H1 (cell line): ENCODE measurements at regions not wholly inside any gene's neighbourhood (a gene's known extent, or its start where the extent isn't known, plus 50 kb on each side); places are given as distances from the start of the nearest gene placed in this dataset.

Experiments
- CTCF ChIA-PET: fragments of 300-600 bp; sonication (Branson Sonifier 250); formaldehyde crosslinking; loops from one replicate; lab custom pipeline; 2021; ENCODE audit not compliant: partially characterized antibody; lab: Charles Lee
- POLR2A ChIA-PET: fragments of 300-600 bp; sonication (Branson Sonifier 250); formaldehyde crosslinking; loops from one replicate; lab custom pipeline; 2021; ENCODE audit warnings: inconsistent platforms; ENCODE audit not compliant: partially characterized antibody; lab: Charles Lee
- DNase-seq, 2 experiments: peaks; one replicate each; pipeline versions ENCODE4 v3.0.0 to v3.0.0-alpha.2; 2010 to 2022; ENCODE audit warnings: low spot score in 2 of 2, low read depth in 1 of 2, mixed read lengths in 1 of 2
- FAIRE-seq: peaks from 2 replicates; lab custom pipeline; 2011; peaks lifted over from hg19 to GRCh38; lab: Jason Lieb, UNC
- H2AFZ ChIP-seq: 2 replicates; pipeline ENCODE4 v1.8.1; 2012; ENCODE audit warnings: low read length, inconsistent platforms
- H2AK5ac ChIP-seq: 2 replicates; pipeline ENCODE4 v1.6.1; 2013; ENCODE audit warnings: low read depth, low read length
- H2BK120ac ChIP-seq: replicated peaks from 2 replicates; pipeline ENCODE3; 2013; ENCODE audit warnings: low read depth, low read length, inconsistent platforms
- H2BK12ac ChIP-seq: 2 replicates; pipeline ENCODE4 v1.6.1; 2013; ENCODE audit warnings: low read depth, low read length
- H2BK15ac ChIP-seq: 2 replicates; pipeline ENCODE4 v1.6.1; 2013; ENCODE audit warnings: low read length
- H2BK20ac ChIP-seq: 2 replicates; pipeline ENCODE4 v1.6.1; 2013; ENCODE audit warnings: low read length
- H2BK5ac ChIP-seq: 2 replicates; pipeline ENCODE4 v1.6.1; 2013; ENCODE audit warnings: low read depth, low read length
- H3K14ac ChIP-seq: 2 replicates; pipeline ENCODE4 v1.6.1; 2013; ENCODE audit warnings: inconsistent platforms; ENCODE audit not compliant: insufficient read length
- H3K18ac ChIP-seq: 2 replicates; pipeline ENCODE4 v1.6.1; 2013; ENCODE audit warnings: low read length; ENCODE audit errors: extremely low read depth
- H3K23ac ChIP-seq: 2 replicates; pipeline ENCODE4 v1.6.1; 2013; ENCODE audit warnings: inconsistent platforms; ENCODE audit not compliant: insufficient read length
- H3K23me2 ChIP-seq: 2 replicates; pipeline ENCODE4 v1.6.1; 2013; ENCODE audit warnings: low read depth, low read length
- H3K27ac ChIP-seq: 2 replicates; pipeline ENCODE4 v1.6.1; 2011; ENCODE audit warnings: low read depth, low read length, inconsistent platforms
- H3K27me3 ChIP-seq, 4 experiments: replicated peaks in 1 of 4; 1 replicate in 1 of 4; 2 replicates in 3 of 4; pipeline versions ENCODE4 v1.6.1 to v1.8.1; 2011 to 2013; ENCODE audit warnings: low read length in 3 of 4, mild to moderate bottlenecking in 3 of 4, inconsistent platforms in 2 of 4, mixed read lengths in 2 of 4, moderate library complexity in 1 of 4; ENCODE audit not compliant: control insufficient read depth in 3 of 4, insufficient read depth in 3 of 4; ENCODE audit errors: extremely low read depth in 1 of 4
- H3K36me3 ChIP-seq, 4 experiments: 2 replicates each; pipeline versions ENCODE4 v1.6.1 to v1.8.1; 2011 to 2013; ENCODE audit warnings: mild to moderate bottlenecking in 4 of 4, low read length in 3 of 4, moderate library complexity in 2 of 4, control low read depth in 1 of 4, inconsistent platforms in 1 of 4; ENCODE audit not compliant: insufficient read depth in 4 of 4, control insufficient read depth in 2 of 4
- H3K4ac ChIP-seq: replicated peaks from 2 replicates; pipeline ENCODE3; 2013; ENCODE audit warnings: low read length, low read depth, mixed read lengths, inconsistent platforms; ENCODE audit not compliant: insufficient read length
- H3K4me1 ChIP-seq, 4 experiments: replicated peaks in 1 of 4; 1 replicate in 1 of 4; 2 replicates in 3 of 4; pipeline versions ENCODE4 v1.6.1 to v1.8.1; 2011 to 2013; ENCODE audit warnings: low read length in 3 of 4, inconsistent platforms in 2 of 4, mixed read lengths in 1 of 4; ENCODE audit not compliant: insufficient read depth in 4 of 4, control insufficient read depth in 3 of 4
- H3K4me2 ChIP-seq, 2 experiments: 2 replicates each; pipeline versions ENCODE4 v1.6.1 to v1.8.1; 2011 to 2013; ENCODE audit warnings: low read depth in 2 of 2, low read length in 2 of 2, control low read depth in 1 of 2, inconsistent platforms in 1 of 2, mild to moderate bottlenecking in 1 of 2; ENCODE audit not compliant: insufficient read depth in 1 of 2
- H3K4me3 ChIP-seq, 4 experiments: fragments of 200-600, 300-600 bp in 1 of 4; sonication (generic), shearing (Covaris generic), sonication (Bioruptor Twin) in 1 of 4; 2 replicates each; pipeline versions ENCODE4 v1.5.1 to v1.8.1; 2011 to 2016; ENCODE audit warnings: low read length in 4 of 4, low read depth in 3 of 4, control low read depth in 2 of 4, inconsistent platforms in 2 of 4, mild to moderate bottlenecking in 2 of 4, mixed read lengths in 1 of 4, moderate library complexity in 1 of 4; ENCODE audit not compliant: insufficient read depth in 2 of 4; ENCODE audit errors: extremely low read depth in 1 of 4
- H3K56ac ChIP-seq: replicated peaks from 2 replicates; pipeline ENCODE3; 2013; ENCODE audit warnings: low read depth, mild to moderate bottlenecking, mixed read lengths, low read length, inconsistent platforms; ENCODE audit not compliant: insufficient read length
- H3K79me1 ChIP-seq: 2 replicates; pipeline ENCODE4 v1.6.1; 2013; ENCODE audit warnings: low read depth, low read length, control low read depth
- H3K79me2 ChIP-seq, 2 experiments: 2 replicates each; pipeline versions ENCODE4 v1.6.1 to v1.8.1; 2012 to 2013; ENCODE audit warnings: low read length in 2 of 2, mild to moderate bottlenecking in 2 of 2, inconsistent platforms in 1 of 2; ENCODE audit not compliant: insufficient read depth in 2 of 2, control insufficient read depth in 1 of 2
- H3K9ac ChIP-seq, 4 experiments: replicated peaks in 1 of 4; 1 replicate in 1 of 4; 2 replicates in 3 of 4; pipeline versions ENCODE4 v1.6.1 to v1.8.1; 2011 to 2013; ENCODE audit warnings: low read depth in 3 of 4, low read length in 3 of 4, control low read depth in 2 of 4, mild to moderate bottlenecking in 2 of 4, moderate library complexity in 2 of 4, inconsistent platforms in 1 of 4; ENCODE audit errors: extremely low read depth in 1 of 4
- H3K9me3 ChIP-seq, 2 experiments: 2 replicates each; pipeline versions ENCODE4 v1.6.1 to v1.8.1; 2012 to 2013; ENCODE audit warnings: mild to moderate bottlenecking in 2 of 2, moderate library complexity in 2 of 2, control low read depth in 1 of 2, inconsistent platforms in 1 of 2, low read depth in 1 of 2, low read length in 1 of 2, mixed read lengths in 1 of 2; ENCODE audit not compliant: insufficient read depth in 2 of 2
- H4K20me1 ChIP-seq, 2 experiments: replicated peaks in 1 of 2; 2 replicates each; pipeline versions ENCODE3 to v1.8.1; 2011 to 2013; ENCODE audit warnings: inconsistent platforms in 2 of 2, low read length in 2 of 2, mild to moderate bottlenecking in 1 of 2; ENCODE audit not compliant: insufficient read depth in 2 of 2, control insufficient read depth in 1 of 2
- H4K5ac ChIP-seq: 2 replicates; pipeline ENCODE4 v1.6.1; 2013; ENCODE audit warnings: low read length, low read depth, mixed read lengths, inconsistent platforms; ENCODE audit not compliant: insufficient read length
- H4K8ac ChIP-seq: 2 replicates; pipeline ENCODE4 v1.8.0; 2013; ENCODE audit warnings: mild to moderate bottlenecking, moderate library complexity, low read length, inconsistent platforms; ENCODE audit not compliant: insufficient read depth; ENCODE audit errors: extremely low read depth
- H4K91ac ChIP-seq: replicated peaks from 2 replicates; pipeline ENCODE3; 2013; ENCODE audit warnings: low read length, mixed read lengths, inconsistent platforms; ENCODE audit not compliant: insufficient read length
- CHD2 ChIP-seq: IDR thresholded peaks from 2 replicates; pipeline ENCODE4 v1.6.1; 2012; ENCODE audit warnings: low read length, improper control_type of control experiment
- SAP30 ChIP-seq: fragments of 300-600 bp; sonication (generic); IDR thresholded peaks from 2 replicates; pipeline ENCODE4 v1.7.1; 2012; ENCODE audit warnings: low read length, moderate library complexity, mild to moderate bottlenecking, inconsistent platforms; ENCODE audit not compliant: insufficient read depth, insufficient replicate concordance
- SRF ChIP-seq: IDR thresholded peaks from 2 replicates; pipeline ENCODE4 v1.6.1; 2011; ENCODE audit warnings: mild to moderate bottlenecking, low read depth, low read length, moderate library complexity
- TAF7 ChIP-seq: optimal IDR thresholded peaks from 2 replicates; pipeline ENCODE3; 2011; ENCODE audit warnings: low read depth, mild to moderate bottlenecking, inconsistent platforms, low read length, moderate library complexity, borderline replicate concordance

GRCh38 chr6:49001856-49002541, 461.1 kb downstream of the MMUT start:
- no peak overlapping the region for H4K8ac ChIP-seq
- H3K4ac ChIP-seq, result no peak overlapping the region
- DNase-seq (no peak), FAIRE-seq (no peak)
- H3K27ac ChIP-seq, result no peak overlapping the region
- POLR2A ChIA-PET, result no interaction called here
- H3K36me3 ChIP-seq, result no peaks in the 10 kb centered on the region
- no peaks in the 10 kb centered on the region for H3K79me1 ChIP-seq
- no peak overlapping the region for H3K9ac ChIP-seq
- H4K5ac ChIP-seq, result no peak overlapping the region
- no peak overlapping the region for H2BK120ac ChIP-seq
- H4K91ac ChIP-seq, result no peak overlapping the region
- H3K18ac ChIP-seq, result no peak overlapping the region
- no peak overlapping the region for H2BK20ac ChIP-seq
- no peak overlapping the region for H2AFZ ChIP-seq
- no peaks in the 10 kb centered on the region for H3K23me2 ChIP-seq
- H3K79me2 ChIP-seq, result no peaks in the 10 kb centered on the region
- no peaks in the 10 kb centered on the region for H3K27me3 ChIP-seq
- H2BK15ac ChIP-seq, result no peak overlapping the region
- H4K20me1 ChIP-seq, result no peaks in the 10 kb centered on the region
- no peak overlapping the region for H3K14ac ChIP-seq
- H3K9me3 ChIP-seq, result no peaks in the 10 kb centered on the region
- H2BK12ac ChIP-seq, result no peak overlapping the region
- H3K23ac ChIP-seq, result no peak overlapping the region
- no peaks in the 10 kb centered on the region for H3K4me1 ChIP-seq
- H2AK5ac ChIP-seq, result no peak overlapping the region
- no peak overlapping the region for H3K56ac ChIP-seq
- H3K4me2 ChIP-seq, result no peak overlapping the region
- TF ChIP-seq SAP30 (no peak), SRF (no peak), TAF7 (no peak), CHD2 (no peak)
- TF ChIP-seq, all 59 proteins: peak for 0
- Histone ChIP-seq H2BK5ac (no peak overlapping the region), H3K4me3 (no peak overlapping the region)
- CTCF ChIA-PET, result no interaction called here
